ENCODE measurements at regions not wholly inside any gene's neighbourhood (a gene's known extent, or its start where the extent isn't known, plus 50 kb on each side); places are given as distances from the start of the nearest gene placed in this dataset.

- TF ChIP-seq CTCF (IDR thresholded peaks at IDR 0.05; ENCODE audit: borderline replicate concordance, extremely low read depth, low read length, poor library complexity, severe bottlenecking) (no peak), EZH2 (IDR thresholded peaks at IDR 0.05; ENCODE audit: borderline replicate concordance, low read depth, low read length, severe bottlenecking) (no peak)
Observed at GRCh38 chr1:3989465-3989864, 89.4 kb upstream of the C1orf174 start.

Data from DND-41 (cell line).